Lung (tissue), 11 donors: ENCODE measurements at regions not wholly inside any gene's neighbourhood (a gene's known extent, or its start where the extent isn't known, plus 50 kb on each side); places are given as distances from the start of the nearest gene placed in this dataset.
"Not testable (repeated sequence)": the region's sequence is repeated elsewhere in the genome, so short reads cannot be mapped to it uniquely, and the experiment has no call there.

Source experiments
- ATAC-seq: fragments of 200-7000 bp; cut with Tn5 transposase; one replicate; pipeline ENCODE4 v1.9.1; 2020; ENCODE audit warnings: moderate number of reproducible peaks; ENCODE audit not compliant: insufficient read depth, low FRiP score
- DNase-seq, 3 donors: peaks; one replicate each; pipeline ENCODE4 v3.0.0-alpha.2; 2013 to 2017
- H3K27ac ChIP-seq, 2 donors: one replicate each; pipeline ENCODE4 v1.5.1; 2013; ENCODE audit warnings: mild to moderate bottlenecking in 2 of 2, moderate library complexity in 2 of 2, control low read depth in 1 of 2, inconsistent platforms in 1 of 2, low read depth in 1 of 2, low read length in 1 of 2
- H3K27me3 ChIP-seq, 3 donors: one replicate each; pipeline ENCODE4 v1.5.1; 2013; ENCODE audit warnings: low read length in 2 of 3; ENCODE audit not compliant: control insufficient read depth in 3 of 3, insufficient read depth in 3 of 3
- H3K36me3 ChIP-seq, 4 donors: one replicate each; pipeline ENCODE4 v1.5.1; 2013; ENCODE audit warnings: low read length in 4 of 4, mild to moderate bottlenecking in 1 of 4, moderate library complexity in 1 of 4; ENCODE audit not compliant: control insufficient read depth in 4 of 4, insufficient read depth in 4 of 4
- H3K4me1 ChIP-seq, 5 donors: one replicate each; pipeline ENCODE4 v1.5.1; 2013; ENCODE audit warnings: low read length in 5 of 5, mild to moderate bottlenecking in 2 of 5, moderate library complexity in 1 of 5; ENCODE audit not compliant: control insufficient read depth in 5 of 5, insufficient read depth in 5 of 5
- H3K4me3 ChIP-seq: one replicate; pipeline ENCODE4 v1.5.1; 2013; ENCODE audit warnings: mild to moderate bottlenecking, control low read depth, moderate library complexity
- H3K9ac ChIP-seq, 2 donors: one replicate each; pipeline ENCODE4 v1.5.1; 2013; ENCODE audit warnings: low read length in 2 of 2, control low read depth in 1 of 2; ENCODE audit not compliant: insufficient read depth in 1 of 2
- H3K9me3 ChIP-seq, 4 donors: one replicate each; pipeline ENCODE4 v1.5.1; 2013; ENCODE audit warnings: low read length in 3 of 4, mild to moderate bottlenecking in 1 of 4, moderate library complexity in 1 of 4; ENCODE audit not compliant: control insufficient read depth in 4 of 4, insufficient read depth in 3 of 4
- CTCF ChIP-seq: IDR thresholded peaks from 2 replicates; pipeline ENCODE4 v1.5.1; 2012; ENCODE audit warnings: mild to moderate bottlenecking; ENCODE audit errors: control extremely low read depth, extremely low read depth
- WGBS, 2 donors: extraction: QIAGEN DNeasy Blood & Tissue Kit; methylation state at CpG; one replicate each; pipeline ENCODE4 v1.1.7; 2013; 5-methylcytosine and 5-hydroxymethylcytosine counted together
- donor health status: control.
- donor health status: control.
- donor health status: Bipolar disorder and iron deficiency.
- donor health status: healthy.
- donor health status: DM: yes; HTN: yes; CAD: no.

- peak overlapping the region in 1 of 2 donors; percentile 21 for H3K27ac ChIP-seq
- no peak for TF ChIP-seq CTCF
- peak in 2 of 3 donors; percentile 39 to 53 for DNase-seq
These were observed 62.2 kb upstream of the SLC44A3 start for GRCh38 chr1:94757931-94758330.

GRCh38 chr1:94755675-94756074 lies 64.5 kb upstream of the SLC44A3 start:
- Histone ChIP-seq H3K4me1 (peaks cover 0 to 17% (median 2%) of the 10 kb centered on the region in 5 donors), H3K36me3 (no peaks in the 10 kb centered on the region), H3K27me3 (no peaks in the 10 kb centered on the region), H3K9ac (no peak overlapping the region), H3K4me3 (no peak overlapping the region), H3K27ac (no peak overlapping the region), H3K9me3 (no peaks in the 10 kb centered on the region)
- DNase-seq, result peak; percentile 26 to 84 (median 74)
- 28 to 49% methylated on average over 7 of the region's 7 CpGs for WGBS, 2 donors
- TF ChIP-seq CTCF, result no peak
- peak; percentile 38 for ATAC-seq

More at GRCh38 chr1:94757931-94758330, 62.2 kb upstream of the SLC44A3 start:
- no peak for ATAC-seq
- Histone ChIP-seq H3K4me3 (no peak overlapping the region), H3K36me3 (no peaks in the 10 kb centered on the region), H3K27me3 (no peaks in the 10 kb centered on the region), H3K9me3 (no peaks in the 10 kb centered on the region), H3K9ac (no peak overlapping the region), H3K4me1 (peaks cover 0 to 17% (median 2%) of the 10 kb centered on the region in 5 donors)
- WGBS, 2 donors, result 67 to 72% methylated on average over 7 of the region's 7 CpGs

GRCh38 chr1:94755016-94755415 lies 65.1 kb upstream of the SLC44A3 start:
- not testable (repeated sequence) for H3K27me3 ChIP-seq, DNase-seq, H3K4me3 ChIP-seq, H3K36me3 ChIP-seq, H3K9me3 ChIP-seq, ATAC-seq, H3K9ac ChIP-seq
- Histone ChIP-seq H3K27ac (peak overlapping the region in 1 of 2 donors; percentile 81), H3K4me1 (peaks cover 0 to 17% (median 2%) of the 10 kb centered on the region in 5 donors)
- 82 to 86% methylated on average over 3 of the region's 3 CpGs for whole genome bisulfite sequencing, 2 donors

GRCh38 chr1:94754570-94754969 lies 65.6 kb upstream of the SLC44A3 start:
- DNase-seq (peak in 1 of 3 donors; percentile 48), ATAC-seq (no peak)
- WGBS, 2 donors, result 17 to 45% methylated on average over 4 of the region's 4 CpGs
- Histone ChIP-seq H3K27ac (peak overlapping the region in 1 of 2 donors; percentile 81), H3K9me3 (peaks cover 0 to 1% (median 0%) of the 10 kb centered on the region in 4 donors), H3K36me3 (no peaks in the 10 kb centered on the region), H3K9ac (no peak overlapping the region), H3K4me3 (no peak overlapping the region), H3K27me3 (no peaks in the 10 kb centered on the region), H3K4me1 (peaks cover 0 to 17% (median 2%) of the 10 kb centered on the region in 5 donors)
- TF ChIP-seq CTCF, result no peak
